Caco-2 (cell line): ENCODE measurements at regions not wholly inside any gene's neighbourhood (a gene's known extent, or its start where the extent isn't known, plus 50 kb on each side); places are given as distances from the start of the nearest gene placed in this dataset.

Source experiments
- BruUV-seq: library from RNA; stranded (reverse); fragments of 400-500 nt; replicated peaks from 2 replicates; lab custom pipeline; 2021; lab: Mats Ljungman, UMichigan
- CTCF ChIA-PET: fragments of 300-600 bp; sonication (Branson Sonifier 250); formaldehyde crosslinking; loops from one replicate; lab custom pipeline; 2022; ENCODE audit warnings: antibody characterized with exemption; lab: Charles Lee
- POLR2A ChIA-PET: fragments of 300-600 bp; sonication (Branson Sonifier 250); formaldehyde crosslinking; loops from one replicate; lab custom pipeline; 2022; ENCODE audit warnings: antibody characterized with exemption; lab: Charles Lee
- DNase-seq, 2 experiments: peaks; one replicate each; pipeline versions ENCODE4 v3.0.0 to v3.0.0-alpha.2; 2020 to 2022
- H3K27me3 ChIP-seq: replicated peaks from 2 replicates; pipeline ENCODE4 v1.6.0; 2011; ENCODE audit warnings: low read length; ENCODE audit not compliant: control insufficient read depth, insufficient read depth
- H3K36me3 ChIP-seq: 2 replicates; pipeline ENCODE4 v1.5.1; 2011; ENCODE audit warnings: low read length; ENCODE audit not compliant: control insufficient read depth, insufficient read depth
- H3K4me1 ChIP-seq: fragments of 250-450 bp; sonication (Bioruptor Pico); 2 replicates; pipeline ENCODE4 v1.5.1; 2020; ENCODE audit warnings: mild to moderate bottlenecking
- H3K4me3 ChIP-seq: 2 replicates; pipeline ENCODE4 v1.5.1; 2011; ENCODE audit warnings: low read depth, mild to moderate bottlenecking, control low read depth, low read length
- H3K9me3 ChIP-seq: fragments of 250-450 bp; sonication (Bioruptor Pico); 2 replicates; pipeline ENCODE4 v1.5.1; 2020; ENCODE audit warnings: mild to moderate bottlenecking, moderate library complexity
- H3K27ac Mint-ChIP-seq: one replicate; pipeline ENCODE4 v1.8.0; 2022; ENCODE audit warnings: mixed read lengths; ENCODE audit not compliant: unreplicated experiment
- H3K27me3 Mint-ChIP-seq: one replicate; pipeline ENCODE4 v1.8.0; 2022; ENCODE audit warnings: mixed read lengths; ENCODE audit not compliant: insufficient read depth, unreplicated experiment
- H3K36me3 Mint-ChIP-seq: one replicate; pipeline ENCODE4 v1.8.0; 2022; ENCODE audit warnings: mild to moderate bottlenecking, mixed read lengths; ENCODE audit not compliant: insufficient read depth, unreplicated experiment
- H3K4me1 Mint-ChIP-seq: one replicate; pipeline ENCODE4 v1.8.0; 2022; ENCODE audit warnings: low read depth, mixed read lengths; ENCODE audit not compliant: unreplicated experiment
- H3K4me3 Mint-ChIP-seq: one replicate; pipeline ENCODE4 v1.8.0; 2022; ENCODE audit warnings: mild to moderate bottlenecking, moderate library complexity, mixed read lengths; ENCODE audit not compliant: unreplicated experiment
- H3K9me3 Mint-ChIP-seq: one replicate; pipeline ENCODE4 v1.8.0; 2022; ENCODE audit warnings: mixed read lengths; ENCODE audit not compliant: unreplicated experiment
- intact Hi-C: fragments of 100-400 bp; cut with micrococcal nuclease; formaldehyde crosslinking; loops from one replicate; pipeline ENCODE4 v1.10.0; 2022; ENCODE audit not compliant: unreplicated experiment
- TF ChIP-seq, protein P1 (sequence below), 2 experiments: fragments of 200-600 bp in 1 of 2; IDR thresholded peaks; 1 replicate in 1 of 2; 2 replicates in 1 of 2; pipeline versions ENCODE4 v1.5.1 to v1.8.0; 2011 to 2022; ENCODE audit warnings: antibody characterized with exemption in 1 of 2, control low read depth in 1 of 2, inconsistent platforms in 1 of 2, low read depth in 1 of 2, low read length in 1 of 2, mild to moderate bottlenecking in 1 of 2, moderate library complexity in 1 of 2; ENCODE audit not compliant: insufficient read depth in 1 of 2, severe bottlenecking in 1 of 2, unreplicated experiment in 1 of 2

DNA sequence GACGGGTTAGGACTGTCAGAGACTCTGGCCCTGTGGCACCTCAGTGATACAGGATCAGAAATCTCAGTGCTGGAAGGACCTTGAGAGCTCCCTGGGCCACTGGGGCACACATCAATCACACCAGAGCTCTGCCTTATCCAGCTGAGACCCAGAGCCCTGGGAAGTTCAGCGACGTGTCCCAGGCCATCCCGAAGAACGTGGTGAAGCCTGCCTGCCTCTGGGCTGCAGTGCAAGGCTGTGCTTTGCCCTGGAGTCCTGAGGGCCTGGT lies 79.8 kb upstream of the MGMT start:
- no peaks in the 10 kb centered on the region for H3K4me1 ChIP-seq
- POLR2A ChIA-PET = no interaction called here
- H3K9me3 ChIP-seq = no peaks in the 10 kb centered on the region
- no peaks in the 10 kb centered on the region for H3K27me3 Mint-ChIP-seq
- no peak overlapping the region for H3K4me3 ChIP-seq
- no peaks in the 10 kb centered on the region for H3K36me3 Mint-ChIP-seq
- peaks cover 10% of the 10 kb centered on the region for H3K9me3 Mint-ChIP-seq
- TF ChIP-seq, protein P1, sequence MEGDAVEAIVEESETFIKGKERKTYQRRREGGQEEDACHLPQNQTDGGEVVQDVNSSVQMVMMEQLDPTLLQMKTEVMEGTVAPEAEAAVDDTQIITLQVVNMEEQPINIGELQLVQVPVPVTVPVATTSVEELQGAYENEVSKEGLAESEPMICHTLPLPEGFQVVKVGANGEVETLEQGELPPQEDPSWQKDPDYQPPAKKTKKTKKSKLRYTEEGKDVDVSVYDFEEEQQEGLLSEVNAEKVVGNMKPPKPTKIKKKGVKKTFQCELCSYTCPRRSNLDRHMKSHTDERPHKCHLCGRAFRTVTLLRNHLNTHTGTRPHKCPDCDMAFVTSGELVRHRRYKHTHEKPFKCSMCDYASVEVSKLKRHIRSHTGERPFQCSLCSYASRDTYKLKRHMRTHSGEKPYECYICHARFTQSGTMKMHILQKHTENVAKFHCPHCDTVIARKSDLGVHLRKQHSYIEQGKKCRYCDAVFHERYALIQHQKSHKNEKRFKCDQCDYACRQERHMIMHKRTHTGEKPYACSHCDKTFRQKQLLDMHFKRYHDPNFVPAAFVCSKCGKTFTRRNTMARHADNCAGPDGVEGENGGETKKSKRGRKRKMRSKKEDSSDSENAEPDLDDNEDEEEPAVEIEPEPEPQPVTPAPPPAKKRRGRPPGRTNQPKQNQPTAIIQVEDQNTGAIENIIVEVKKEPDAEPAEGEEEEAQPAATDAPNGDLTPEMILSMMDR (IDR thresholded peaks at IDR 0.05; ENCODE audit: insufficient read depth in 1 of 2, low read depth in 1 of 2, low read length in 1 of 2, severe bottlenecking in 1 of 2, unreplicated experiment in 1 of 2) = no peak
- H3K4me3 Mint-ChIP-seq = no peak overlapping the region
- H3K4me1 Mint-ChIP-seq = no peaks in the 10 kb centered on the region
- no peaks in the 10 kb centered on the region for H3K27me3 ChIP-seq
- DNase-seq = no peak
- intact Hi-C loops = no loop called here
- CTCF ChIA-PET = no interaction called here
- no TSS peak for BruUV-seq
- no peaks in the 10 kb centered on the region for H3K36me3 ChIP-seq
- no peak overlapping the region for H3K27ac Mint-ChIP-seq

DNA sequence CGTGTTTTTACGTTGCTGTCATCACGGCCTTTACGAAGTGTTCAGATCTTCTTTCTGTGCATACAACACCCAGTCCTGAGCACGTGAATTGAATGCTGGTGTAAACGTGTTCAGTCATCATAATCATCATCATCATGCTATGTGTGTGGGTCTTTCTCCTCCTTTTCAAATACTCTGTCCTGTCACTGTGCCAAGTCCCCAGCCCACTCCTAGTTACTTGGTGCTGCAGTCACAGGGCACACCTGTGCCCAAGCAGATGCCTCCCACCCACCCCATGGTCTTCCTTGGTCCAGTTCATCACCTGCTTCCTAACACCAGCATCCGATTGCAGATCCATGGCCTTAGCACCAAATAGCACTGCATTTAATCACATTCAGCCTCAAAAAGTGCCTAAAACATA lies 78.6 kb upstream of the MGMT start:
- BruUV-seq = no TSS peak
- Histone ChIP-seq H3K36me3 (no peaks in the 10 kb centered on the region), H3K27me3 (no peaks in the 10 kb centered on the region), H3K9me3 (no peaks in the 10 kb centered on the region), H3K4me1 (no peaks in the 10 kb centered on the region), H3K4me3 (no peak overlapping the region)
- Mint-ChIP-seq H3K27ac (no peak overlapping the region), H3K9me3 (peaks cover 10% of the 10 kb centered on the region), H3K36me3 (no peaks in the 10 kb centered on the region), H3K4me1 (no peaks in the 10 kb centered on the region), H3K27me3 (no peaks in the 10 kb centered on the region), H3K4me3 (no peak overlapping the region)
- intact Hi-C loops = no loop called here
- ChIA-PET POLR2A (no interaction called here), CTCF (no interaction called here)
- TF ChIP-seq, protein P1 (IDR thresholded peaks at IDR 0.05; ENCODE audit: insufficient read depth in 1 of 2, low read depth in 1 of 2, low read length in 1 of 2, severe bottlenecking in 1 of 2, unreplicated experiment in 1 of 2) = no peak
- DNase-seq = no peak

DNA sequence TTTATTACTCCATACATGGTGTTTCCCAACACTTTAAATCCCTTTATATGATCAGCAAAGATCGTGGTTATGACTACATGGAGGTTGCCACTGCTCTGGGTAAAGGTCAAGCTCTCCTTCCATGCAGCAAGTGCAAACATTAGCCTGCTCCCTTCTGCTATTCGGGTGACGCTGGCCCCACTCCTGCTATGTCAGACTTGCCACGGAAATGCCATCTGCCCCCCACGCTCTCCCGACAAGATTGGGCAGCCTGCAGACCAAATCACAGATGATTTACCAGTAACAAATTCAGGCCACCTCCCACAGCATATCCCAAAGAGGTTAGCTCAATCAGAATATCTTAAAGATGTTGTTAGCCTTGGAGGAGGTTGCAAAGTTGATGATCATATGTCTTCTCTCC lies 77.8 kb upstream of the MGMT start:
- no peaks in the 10 kb centered on the region for H3K27me3 ChIP-seq

More for the DNA sequence above, 77.8 kb upstream of the MGMT start:
- Mint-ChIP-seq H3K27me3 (no peaks in the 10 kb centered on the region), H3K27ac (no peak overlapping the region), H3K9me3 (peaks cover 10% of the 10 kb centered on the region), H3K4me1 (no peaks in the 10 kb centered on the region), H3K4me3 (no peak overlapping the region), H3K36me3 (no peaks in the 10 kb centered on the region)
- intact Hi-C loops = no loop called here
- H3K9me3 ChIP-seq = no peaks in the 10 kb centered on the region
- ChIA-PET CTCF (no interaction called here), POLR2A (no interaction called here)
- no peaks in the 10 kb centered on the region for H3K4me1 ChIP-seq
- H3K36me3 ChIP-seq = no peaks in the 10 kb centered on the region
- BruUV-seq = no TSS peak
- DNase-seq = no peak
- TF ChIP-seq, protein P1 (IDR thresholded peaks at IDR 0.05; ENCODE audit: insufficient read depth in 1 of 2, low read depth in 1 of 2, low read length in 1 of 2, severe bottlenecking in 1 of 2, unreplicated experiment in 1 of 2) = no peak
- H3K4me3 ChIP-seq = no peak overlapping the region
